HepG2 (cell line): ENCODE measurements at regions not wholly inside any gene's neighbourhood (a gene's known extent, or its start where the extent isn't known, plus 50 kb on each side); places are given as distances from the start of the nearest gene placed in this dataset.

Experiments used
- ATAC-seq: fragments of 200-7000 bp; cut with Tn5 transposase; 3 replicates; pipeline ENCODE4 v1.9.1; 2020; ENCODE audit warnings: mild to moderate bottlenecking, moderate library complexity
- BruUV-seq: library from RNA; stranded (reverse); fragments of 400-500 nt; replicated peaks from 2 replicates; lab custom pipeline; 2021; lab: Mats Ljungman, UMichigan
- CTCF ChIA-PET: fragments of 300-600 bp; formaldehyde crosslinking; extraction: SDS; loops from one replicate; lab custom pipeline; 2021; ENCODE audit warnings: low total read pairs, inconsistent platforms, low intra/inter-chr PET ratio; lab: Yijun Ruan, JAX
- POLR2A ChIA-PET: fragments of 350-600 bp; sonication (Branson Sonifier 250); formaldehyde crosslinking; loops from one replicate; lab custom pipeline; 2020; ENCODE audit warnings: antibody characterized with exemption, inconsistent platforms; lab: Yijun Ruan, JAX
- DNase-seq: peaks from one replicate; pipeline ENCODE4 v3.0.0-alpha.2; 2015; ENCODE audit warnings: low spot score
- FAIRE-seq: peaks from 3 replicates; lab custom pipeline; 2011; peaks lifted over from hg19 to GRCh38; lab: Jason Lieb, UNC
- H2AFZ ChIP-seq: one replicate; pipeline ENCODE4 v1.6.1; 2011; ENCODE audit warnings: low read length, inconsistent platforms
- H3K27ac ChIP-seq: fragments of 300-600 bp; 3 replicates; pipeline ENCODE4 v1.8.0; 2011; ENCODE audit warnings: mixed run types, mild to moderate bottlenecking, mixed read lengths, low read length, inconsistent platforms; ENCODE audit not compliant: insufficient read depth; ENCODE audit errors: extremely low read length
- H3K27me3 ChIP-seq, 2 experiments: fragments of 200-600 bp in 1 of 2; 2 replicates in 1 of 2; 3 replicates in 1 of 2; pipeline versions ENCODE4 v1.6.0 to v1.8.0; 2011; ENCODE audit warnings: low read length in 2 of 2, mild to moderate bottlenecking in 2 of 2, moderate library complexity in 2 of 2, inconsistent platforms in 1 of 2; ENCODE audit not compliant: insufficient read depth in 2 of 2, control insufficient read depth in 1 of 2
- H3K36me3 ChIP-seq, 2 experiments: fragments of 200-600 bp in 1 of 2; replicated peaks in 1 of 2; 2 replicates in 1 of 2; 3 replicates in 1 of 2; pipeline versions ENCODE4 v1.5.1 to v1.8.0; 2011; ENCODE audit warnings: low read length in 2 of 2, inconsistent platforms in 1 of 2; ENCODE audit not compliant: insufficient read depth in 2 of 2, control insufficient read depth in 1 of 2
- H3K4me1 ChIP-seq: 2 replicates; pipeline ENCODE4 v1.5.1; 2012; ENCODE audit warnings: low read length, inconsistent platforms; ENCODE audit not compliant: insufficient read depth
- H3K4me2 ChIP-seq: 2 replicates; pipeline ENCODE4 v1.6.0; 2011; ENCODE audit warnings: low read depth, low read length, inconsistent platforms
- H3K4me3 ChIP-seq, 3 experiments: fragments of 200-600 bp in 1 of 3; sonication (generic), shearing (Covaris generic) in 1 of 3; replicated peaks in 1 of 3; 2 replicates each; pipeline ENCODE4 v1.5.1; 2011 to 2016; ENCODE audit warnings: low read length in 3 of 3, inconsistent platforms in 2 of 3, low read depth in 2 of 3, mild to moderate bottlenecking in 2 of 3, control low read depth in 1 of 3, mixed read lengths in 1 of 3; ENCODE audit not compliant: insufficient read depth in 1 of 3
- H3K79me2 ChIP-seq: one replicate; pipeline ENCODE4 v1.6.1; 2011; ENCODE audit warnings: low read length, inconsistent platforms; ENCODE audit not compliant: insufficient read depth
- H3K9ac ChIP-seq: 2 replicates; pipeline ENCODE4 v1.6.0; 2011; ENCODE audit warnings: mild to moderate bottlenecking, low read depth, low read length, inconsistent platforms; ENCODE audit not compliant: insufficient read depth
- H3K9me3 ChIP-seq: 2 replicates; pipeline ENCODE4 v1.5.1; 2012; ENCODE audit warnings: mild to moderate bottlenecking, low read length
- H4K20me1 ChIP-seq: 2 replicates; pipeline ENCODE4 v1.6.0; 2011; ENCODE audit warnings: inconsistent platforms, mild to moderate bottlenecking, low read length, moderate library complexity; ENCODE audit not compliant: insufficient read depth
- ARNTL ChIP-seq: sonication (generic); formaldehyde crosslinking; IDR thresholded peaks from 2 replicates; pipeline ENCODE4 v1.4.0; 2020; ENCODE audit warnings: mild to moderate bottlenecking, missing genetic modification reagents
- CENPT ChIP-seq: sonication (generic); formaldehyde crosslinking; IDR thresholded peaks from 2 replicates; pipeline ENCODE4 v1.8.0; 2022; ENCODE audit warnings: low read depth, mild to moderate bottlenecking, moderate library complexity, missing genetic modification reagents
- KDM2A ChIP-seq: sonication (generic); formaldehyde crosslinking; IDR thresholded peaks from 2 replicates; pipeline ENCODE4 v1.4.0; 2020; ENCODE audit warnings: low read depth, missing genetic modification reagents, borderline replicate concordance
- KLF12 ChIP-seq: sonication (generic); formaldehyde crosslinking; IDR thresholded peaks from 2 replicates; pipeline ENCODE4 v1.4.0; 2020; ENCODE audit warnings: missing genetic modification reagents, borderline replicate concordance
- MATR3 ChIP-seq: sonication (generic); formaldehyde crosslinking; IDR thresholded peaks from 2 replicates; pipeline ENCODE4 v1.4.0; 2020; ENCODE audit warnings: missing genetic modification reagents
- MAX ChIP-seq: IDR thresholded peaks from 2 replicates; pipeline ENCODE4 v1.6.1; 2012; ENCODE audit warnings: inconsistent platforms
- SMYD3 ChIP-seq: sonication (generic); formaldehyde crosslinking; IDR thresholded peaks from 2 replicates; pipeline ENCODE4 v1.8.1; 2023; ENCODE audit warnings: mild to moderate bottlenecking, missing genetic modification reagents
- ZEB1 ChIP-seq: IDR thresholded peaks from 2 replicates; pipeline ENCODE4 v1.6.1; 2012; ENCODE audit warnings: mild to moderate bottlenecking, low read depth, inconsistent platforms; ENCODE audit not compliant: insufficient replicate concordance
- ZFP36L1 ChIP-seq: sonication (generic); formaldehyde crosslinking; IDR thresholded peaks from 2 replicates; pipeline ENCODE4 v1.8.0; 2022; ENCODE audit warnings: mild to moderate bottlenecking, missing genetic modification reagents, moderate library complexity
- ZNF496 ChIP-seq: sonication (generic); formaldehyde crosslinking; IDR thresholded peaks from 2 replicates; pipeline ENCODE4 v1.8.1; 2023; ENCODE audit warnings: mild to moderate bottlenecking, moderate library complexity, missing genetic modification reagents; ENCODE audit not compliant: insufficient replicate concordance
- ZNF513 ChIP-seq: sonication (generic); formaldehyde crosslinking; conservative IDR thresholded peaks from 2 replicates; pipeline ENCODE4 v1.5.0; 2020; ENCODE audit warnings: missing genetic modification reagents
- ZNF878 ChIP-seq: sonication (generic); formaldehyde crosslinking; IDR thresholded peaks from 2 replicates; pipeline ENCODE4 v1.8.1; 2023; ENCODE audit warnings: mild to moderate bottlenecking, missing genetic modification reagents, moderate library complexity
- WGBS: methylation state at CpG from one replicate; pipeline ENCODE4 v1.1.6; 2017; ENCODE audit warnings: low lambda C conversion rate; 5-methylcytosine and 5-hydroxymethylcytosine counted together
- in situ Hi-C: cut with HindIII; loops from 2 replicates; pipeline ENCODE4 v1.10.0; 2017; ENCODE audit warnings: low pct_unique_long_range_greater_than_20kb; ENCODE audit not compliant: extremely low pct_ligation_motif_present
- intact Hi-C: fragments of 100-400 bp; cut with micrococcal nuclease; formaldehyde crosslinking; loops from one replicate; pipeline ENCODE4 v1.10.0; 2022; ENCODE audit not compliant: unreplicated experiment

GRCh38 chr13:67967031-67967430 lies 736.9 kb upstream of the PCDH9 start:
- Histone ChIP-seq H3K36me3 (no peaks in the 10 kb centered on the region), H3K79me2 (no peaks in the 10 kb centered on the region), H3K4me1 (no peaks in the 10 kb centered on the region), H3K27me3 (no peaks in the 10 kb centered on the region), H4K20me1 (no peaks in the 10 kb centered on the region), H3K9me3 (no peaks in the 10 kb centered on the region), H2AFZ (no peak overlapping the region), H3K4me2 (no peak overlapping the region), H3K4me3 (no peak overlapping the region), H3K27ac (no peak overlapping the region), H3K9ac (no peak overlapping the region)
- ATAC-seq (no peak), FAIRE-seq (no peak), DNase-seq (no peak)
- no peak for TF ChIP-seq SMYD3 (CRISPR knock-in tag)
- no peak for TF ChIP-seq ZNF513 (CRISPR knock-in tag)
- TF ChIP-seq ZEB1 = no peak
- no peak for TF ChIP-seq KLF12 (CRISPR knock-in tag)
- no peak for TF ChIP-seq KDM2A (CRISPR knock-in tag)
- TF ChIP-seq MATR3 (CRISPR knock-in tag) = no peak
- TF ChIP-seq ARNTL (CRISPR knock-in tag) = no peak
- no peak for TF ChIP-seq ZFP36L1 (CRISPR knock-in tag)
- no peak for TF ChIP-seq CENPT (CRISPR knock-in tag)
- TF ChIP-seq ZNF496 (CRISPR knock-in tag) = no peak
- TF ChIP-seq ZNF878 (CRISPR knock-in tag) = no peak
- TF ChIP-seq MAX = no peak
- intact Hi-C loops (no loop called here), in situ Hi-C loops (no loop called here)
- ChIA-PET POLR2A (no interaction called here), CTCF (no interaction called here)
- no TSS peak for BruUV-seq
- WGBS = 0% methylated on average over 1 of the region's 1 CpG
